ENCODE measurements at regions not wholly inside any gene's neighbourhood (a gene's known extent, or its start where the extent isn't known, plus 50 kb on each side); places are given as distances from the start of the nearest gene placed in this dataset.
A peak's percentile ranks its signal among the peaks of the same experiment; 100 is the strongest.

DNA sequence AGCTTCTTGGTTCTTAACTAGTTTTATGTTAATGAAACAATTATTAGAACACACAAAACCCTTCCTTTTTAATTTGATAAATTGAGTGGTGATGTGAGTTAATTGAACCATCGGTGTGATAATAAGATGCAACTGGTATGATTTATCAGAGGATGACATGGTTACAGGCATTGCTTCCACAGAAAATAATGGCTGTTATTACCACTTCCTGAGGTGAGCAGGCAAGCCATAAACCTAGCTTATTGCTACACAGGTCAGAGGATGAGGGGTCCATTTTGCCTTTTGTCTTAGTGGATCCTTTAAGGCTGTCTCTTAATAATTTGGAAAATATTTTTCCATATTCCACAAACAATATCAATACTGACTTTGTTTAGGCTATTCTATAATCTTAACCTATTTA lies 226.6 kb upstream of the EDNRB start:
- TF ChIP-seq, protein P1, sequence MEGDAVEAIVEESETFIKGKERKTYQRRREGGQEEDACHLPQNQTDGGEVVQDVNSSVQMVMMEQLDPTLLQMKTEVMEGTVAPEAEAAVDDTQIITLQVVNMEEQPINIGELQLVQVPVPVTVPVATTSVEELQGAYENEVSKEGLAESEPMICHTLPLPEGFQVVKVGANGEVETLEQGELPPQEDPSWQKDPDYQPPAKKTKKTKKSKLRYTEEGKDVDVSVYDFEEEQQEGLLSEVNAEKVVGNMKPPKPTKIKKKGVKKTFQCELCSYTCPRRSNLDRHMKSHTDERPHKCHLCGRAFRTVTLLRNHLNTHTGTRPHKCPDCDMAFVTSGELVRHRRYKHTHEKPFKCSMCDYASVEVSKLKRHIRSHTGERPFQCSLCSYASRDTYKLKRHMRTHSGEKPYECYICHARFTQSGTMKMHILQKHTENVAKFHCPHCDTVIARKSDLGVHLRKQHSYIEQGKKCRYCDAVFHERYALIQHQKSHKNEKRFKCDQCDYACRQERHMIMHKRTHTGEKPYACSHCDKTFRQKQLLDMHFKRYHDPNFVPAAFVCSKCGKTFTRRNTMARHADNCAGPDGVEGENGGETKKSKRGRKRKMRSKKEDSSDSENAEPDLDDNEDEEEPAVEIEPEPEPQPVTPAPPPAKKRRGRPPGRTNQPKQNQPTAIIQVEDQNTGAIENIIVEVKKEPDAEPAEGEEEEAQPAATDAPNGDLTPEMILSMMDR (IDR thresholded peaks at IDR 0.05 in 8 of 11, conservative IDR thresholded peaks at IDR 0.05 in 3 of 11), result no peak
- TF ChIP-seq POLR2A (IDR thresholded peaks at IDR 0.05), result no peak
- TF ChIP-seq POLR2AphosphoS5 (IDR thresholded peaks at IDR 0.05), result no peak
- Histone ChIP-seq H3K4me3 (no peak overlapping the region), H3K27me3 (replicated peaks in 1 of 7) (no peaks in the 10 kb centered on the region), H3K36me3 (no peaks in the 10 kb centered on the region), H3K9me3 (no peaks in the 10 kb centered on the region), H3K4me1 (no peaks in the 10 kb centered on the region), H3K27ac (no peak overlapping the region)
- 27 to 90% (median 73%) methylated on average over 1 of the region's 1 CpG for WGBS, 5 donors
- no peak for DNase-seq
- intact Hi-C loops (cut with DNase I; ENCODE audit: low total_unique reads), result no loop called here

DNA sequence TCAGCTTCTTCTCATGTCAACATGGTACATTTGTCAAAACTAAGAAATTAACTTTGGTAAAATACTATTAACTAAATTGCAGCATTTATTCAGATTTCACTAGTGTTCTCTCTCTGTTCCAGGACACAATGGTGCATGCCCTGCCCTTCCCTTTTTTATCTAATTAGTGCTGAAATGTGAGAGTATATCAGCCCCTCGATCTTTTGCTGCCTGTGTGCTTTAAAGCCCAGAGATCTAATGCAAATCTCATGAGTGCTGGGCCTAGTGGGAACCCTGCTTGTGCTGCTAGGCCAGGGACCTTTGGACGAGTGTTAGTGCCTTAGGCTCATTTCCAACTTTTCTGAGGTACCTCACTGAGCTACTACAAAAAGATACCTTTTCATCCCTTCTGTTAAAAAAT lies 221.1 kb upstream of the EDNRB start:
- Histone ChIP-seq H3K27ac (no peak overlapping the region), H3K36me3 (no peaks in the 10 kb centered on the region), H3K4me1 (peaks cover 0 to 8% (median 6%) of the 10 kb centered on the region in 6 donors), H3K9me3 (no peaks in the 10 kb centered on the region), H3K27me3 (replicated peaks in 1 of 7) (no peaks in the 10 kb centered on the region), H3K4me3 (no peak overlapping the region)
- WGBS, 5 donors, result 47 to 76% (median 57%) methylated on average over 2 of the region's 2 CpGs
- TF ChIP-seq POLR2A (IDR thresholded peaks at IDR 0.05) (no peak), POLR2AphosphoS5 (IDR thresholded peaks at IDR 0.05) (no peak)
- TF ChIP-seq, protein P1 (IDR thresholded peaks at IDR 0.05 in 8 of 11, conservative IDR thresholded peaks at IDR 0.05 in 3 of 11), result no peak
- DNase-seq, result no peak
- intact Hi-C loops (cut with DNase I; ENCODE audit: low total_unique reads), result loop anchor here (5.0 kb wide), 1 partner anchor 838 kb away; no protein-coding TSS in a partner anchor

DNA sequence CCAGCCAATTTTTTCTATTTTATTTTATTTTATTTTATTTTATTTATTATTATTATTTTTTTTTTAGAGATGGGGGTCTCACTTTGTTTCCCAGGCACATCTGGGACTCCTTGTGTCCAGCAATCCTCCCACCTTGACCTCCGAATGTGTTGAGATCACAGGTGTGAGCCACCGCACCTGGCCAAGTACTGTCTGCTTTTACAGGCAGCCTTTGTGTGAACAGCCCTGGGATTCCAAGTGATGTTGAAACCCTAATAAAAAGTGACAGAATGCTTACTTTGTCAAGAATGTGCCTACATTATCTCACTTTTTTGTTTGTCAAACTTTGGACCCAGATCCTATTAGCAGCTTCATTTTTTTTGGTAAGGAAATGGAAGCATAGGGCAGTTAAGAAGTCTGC lies 220.1 kb upstream of the EDNRB start:
- no peak for DNase-seq
- WGBS, 5 donors, result 90 to 98% (median 94%) methylated on average over 2 of the region's 2 CpGs
- Histone ChIP-seq H3K9me3 (no peaks in the 10 kb centered on the region), H3K4me1 (peaks cover 0 to 8% (median 6%) of the 10 kb centered on the region in 6 donors), H3K4me3 (no peak overlapping the region), H3K36me3 (no peaks in the 10 kb centered on the region), H3K27ac (no peak overlapping the region), H3K27me3 (replicated peaks in 1 of 7) (no peaks in the 10 kb centered on the region)
- intact Hi-C loops (cut with DNase I; ENCODE audit: low total_unique reads), result loop anchor here (5.0 kb wide), 1 partner anchor 839 kb away; no protein-coding TSS in a partner anchor
- TF ChIP-seq, protein P1 (IDR thresholded peaks at IDR 0.05 in 8 of 11, conservative IDR thresholded peaks at IDR 0.05 in 3 of 11), result no peak
- TF ChIP-seq POLR2A (IDR thresholded peaks at IDR 0.05), result no peak
- no peak for TF ChIP-seq POLR2AphosphoS5 (IDR thresholded peaks at IDR 0.05)

GRCh38 chr13:78137404-78138142 lies 218.9 kb upstream of the EDNRB start:
- TF ChIP-seq POLR2AphosphoS5 (IDR thresholded peaks at IDR 0.05) (no peak), POLR2A (IDR thresholded peaks at IDR 0.05) (no peak)
- TF ChIP-seq, protein P1 (IDR thresholded peaks at IDR 0.05 in 8 of 11, conservative IDR thresholded peaks at IDR 0.05 in 3 of 11), result peak in 10 of 11 experiments; percentile 24 to 79 (median 68)
- DNase-seq, result no peak
- Histone ChIP-seq H3K4me1 (peaks cover 0 to 8% (median 6%) of the 10 kb centered on the region in 6 donors), H3K9me3 (no peaks in the 10 kb centered on the region), H3K36me3 (no peaks in the 10 kb centered on the region), H3K27ac (no peak overlapping the region), H3K4me3 (peak overlapping the region in 2 of 8 donors; percentile 13 to 55), H3K27me3 (replicated peaks in 1 of 7) (no peaks in the 10 kb centered on the region)
- intact Hi-C loops (cut with DNase I; ENCODE audit: low total_unique reads), result loop anchor here (5.0 kb wide), 1 partner anchor 840 kb away; no protein-coding TSS in a partner anchor
- WGBS, 5 donors, result 1 to 2% (median 2%) methylated on average over 6 of the region's 6 CpGs
